ENCODE measurements at regions not wholly inside any gene's neighbourhood (a gene's known extent, or its start where the extent isn't known, plus 50 kb on each side); places are given as distances from the start of the nearest gene placed in this dataset.

GRCh38 chr7:84368122-84368521, 173.5 kb upstream of the SEMA3A start:
- H3K4me2 ChIP-seq, result no peak overlapping the region
- ATAC-seq (no peak), DNase-seq (ENCODE audit: low read depth in 1 of 2, low spot score in 1 of 2) (no peak), FAIRE-seq (no peak)
- ChIA-PET CTCF (no interaction called here), POLR2A (no interaction called here)
- TF ChIP-seq USF2 (IDR thresholded peaks at IDR 0.05) (no peak), FOSL2 (IDR thresholded peaks at IDR 0.05) (no peak), FOSL2 (CRISPR knock-in tag; IDR thresholded peaks at IDR 0.05) (no peak), HOXB5 (CRISPR knock-in tag; IDR thresholded peaks at IDR 0.05) (no peak), POLR2A (IDR thresholded peaks at IDR 0.05; ENCODE audit: low read length) (no peak), RAD21 (conservative IDR thresholded peaks at IDR 0.05 in 1 of 2, IDR thresholded peaks at IDR 0.05 in 1 of 2) (no peak), RARB (CRISPR knock-in tag; IDR thresholded peaks at IDR 0.05) (no peak), CHD2 (IDR thresholded peaks at IDR 0.05; ENCODE audit: low read length, partially characterized antibody) (no peak), NFE2L2 (conservative IDR thresholded peaks at IDR 0.05; ENCODE audit: low read length) (no peak), ZC3H11A (IDR thresholded peaks at IDR 0.05) (no peak), RNF2 (IDR thresholded peaks at IDR 0.05; ENCODE audit: borderline replicate concordance, low read depth) (no peak), NR3C1 (IDR thresholded peaks at IDR 0.05) (no peak), HOXA7 (CRISPR knock-in tag; IDR thresholded peaks at IDR 0.05) (no peak), EP300 (IDR thresholded peaks at IDR 0.05) (no peak), KDM1A (IDR thresholded peaks at IDR 0.05; ENCODE audit: low read depth) (no peak), FOSB (CRISPR knock-in tag; IDR thresholded peaks at IDR 0.05) (no peak), BCL3 (IDR thresholded peaks at IDR 0.05) (no peak)
- no peak overlapping the region for H3K27ac ChIP-seq
- no peaks in the 10 kb centered on the region for H3K9me3 ChIP-seq
- H3K4me1 ChIP-seq, result peaks cover 4% of the 10 kb centered on the region; the same call in 1 of the 3 replicates
- no peak overlapping the region for H3K4me3 ChIP-seq
- 95% methylated on average over 1 of the region's 1 CpG for WGBS (ENCODE audit: missing lambda C conversion rate)

- Histone ChIP-seq H3K4me1 (peaks cover 4% of the 10 kb centered on the region; the same call in 1 of the 3 replicates), H3K4me2 (no peak overlapping the region), H3K9me3 (no peaks in the 10 kb centered on the region), H3K27ac (no peak overlapping the region), H3K4me3 (no peak overlapping the region)
- DNase-seq (ENCODE audit: low read depth in 1 of 2, low spot score in 1 of 2) (no peak), ATAC-seq (no peak), FAIRE-seq (no peak)
- POLR2A ChIA-PET, result no interaction called here
- CTCF ChIA-PET, result interaction anchor here (0.6 to 0.7 kb wide), 2 partner anchors 200 to 635 kb away, joined by 3 read pairs; no protein-coding TSS in a partner anchor
- 75% methylated on average over 1 of the region's 1 CpG for WGBS (ENCODE audit: missing lambda C conversion rate)
- TF ChIP-seq CTCF (IDR thresholded peaks at IDR 0.05) (no peak), ZC3H11A (IDR thresholded peaks at IDR 0.05) (no peak), SREBF2 (IDR thresholded peaks at IDR 0.05) (no peak), NFE2L2 (conservative IDR thresholded peaks at IDR 0.05; ENCODE audit: low read length) (no peak), NR3C1 (IDR thresholded peaks at IDR 0.05) (no peak), CHD2 (IDR thresholded peaks at IDR 0.05; ENCODE audit: low read length, partially characterized antibody) (no peak), EHF (CRISPR knock-in tag; IDR thresholded peaks at IDR 0.05) (no peak), CHD4 (IDR thresholded peaks at IDR 0.05; ENCODE audit: borderline replicate concordance) (no peak), HMGXB4 (CRISPR knock-in tag; IDR thresholded peaks at IDR 0.05; ENCODE audit: borderline replicate concordance) (no peak), POLR2A (IDR thresholded peaks at IDR 0.05; ENCODE audit: low read length) (no peak), EP300 (IDR thresholded peaks at IDR 0.05) (no peak), MYC (IDR thresholded peaks at IDR 0.05; ENCODE audit: borderline replicate concordance, low read length) (no peak), HEYL (CRISPR knock-in tag; IDR thresholded peaks at IDR 0.05) (no peak), ZFP36 (IDR thresholded peaks at IDR 0.05; ENCODE audit: borderline replicate concordance, partially characterized antibody) (no peak), HOXB13 (CRISPR knock-in tag; IDR thresholded peaks at IDR 0.05; ENCODE audit: low read depth) (no peak), HDAC2 (IDR thresholded peaks at IDR 0.05) (no peak), RAD21 (conservative IDR thresholded peaks at IDR 0.05 in 1 of 2, IDR thresholded peaks at IDR 0.05 in 1 of 2) (no peak)
These were observed 170.1 kb upstream of the SEMA3A start for GRCh38 chr7:84364708-84365107.
